CD14-positive monocyte (primary cell): ENCODE measurements at regions not wholly inside any gene's neighbourhood (a gene's known extent, or its start where the extent isn't known, plus 50 kb on each side); places are given as distances from the start of the nearest gene placed in this dataset.
A peak's percentile ranks its signal among the peaks of the same experiment; 100 is the strongest.

Source experiments
- DNase-seq, 3 donors: peaks; one replicate each; pipeline ENCODE4 v3.0.0-alpha.2; 2011 to 2022
- H2AFZ ChIP-seq: 2 replicates; pipeline ENCODE4 v1.6.0; 2012; ENCODE audit warnings: mild to moderate bottlenecking, low read depth, low read length, inconsistent platforms; ENCODE audit not compliant: insufficient read depth, poor library complexity, severe bottlenecking
- H3K27ac ChIP-seq, 2 donors: 1 replicate in 1 of 2; 2 replicates in 1 of 2; pipeline ENCODE4 v1.5.1; 2012 to 2013; ENCODE audit warnings: low read length in 2 of 2, control low read depth in 1 of 2, inconsistent platforms in 1 of 2, low read depth in 1 of 2, mild to moderate bottlenecking in 1 of 2
- H3K27me3 ChIP-seq, 2 donors: one replicate each; pipeline versions ENCODE4 v1.6.0 to v1.6.1; 2011 to 2013; ENCODE audit warnings: low read length in 2 of 2; ENCODE audit not compliant: control insufficient read depth in 2 of 2, insufficient read depth in 2 of 2
- H3K36me3 ChIP-seq, 2 donors: replicated peaks in 1 of 2; 1 replicate in 1 of 2; 2 replicates in 1 of 2; pipeline versions ENCODE4 v1.5.1 to v1.6.1; 2012 to 2013; ENCODE audit warnings: low read length in 2 of 2, control low read depth in 1 of 2, inconsistent platforms in 1 of 2, mild to moderate bottlenecking in 1 of 2; ENCODE audit not compliant: insufficient read depth in 2 of 2, control insufficient read depth in 1 of 2
- H3K4me1 ChIP-seq, 2 donors: 1 replicate in 1 of 2; 2 replicates in 1 of 2; pipeline versions ENCODE4 v1.5.1 to v1.6.1; 2012 to 2013; ENCODE audit warnings: low read length in 2 of 2, control low read depth in 1 of 2, inconsistent platforms in 1 of 2, mild to moderate bottlenecking in 1 of 2, moderate library complexity in 1 of 2; ENCODE audit not compliant: insufficient read depth in 2 of 2, control insufficient read depth in 1 of 2
- H3K4me2 ChIP-seq: replicated peaks from 2 replicates; pipeline ENCODE3; 2012; ENCODE audit warnings: low read length, moderate library complexity, mild to moderate bottlenecking; ENCODE audit not compliant: poor library complexity, severe bottlenecking; ENCODE audit errors: extremely low read depth
- H3K4me3 ChIP-seq, 3 experiments: fragments of 200-600 bp in 1 of 3; sonication (generic) in 1 of 3; replicated peaks in 1 of 3; 1 replicate in 2 of 3; 2 replicates in 1 of 3; pipeline ENCODE4 v1.5.1; 2011 to 2013; ENCODE audit warnings: low read length in 3 of 3, mild to moderate bottlenecking in 3 of 3, control low read depth in 2 of 3, low read depth in 2 of 3, inconsistent platforms in 1 of 3, moderate library complexity in 1 of 3
- H3K79me2 ChIP-seq: 2 replicates; pipeline ENCODE4 v1.6.0; 2012; ENCODE audit warnings: mild to moderate bottlenecking, control low read depth, inconsistent platforms, low read length, moderate library complexity; ENCODE audit not compliant: insufficient read depth
- H3K9ac ChIP-seq: 2 replicates; pipeline ENCODE4 v1.6.0; 2017; ENCODE audit warnings: low read length, mild to moderate bottlenecking; ENCODE audit not compliant: insufficient read depth, poor library complexity, severe bottlenecking
- H3K9me3 ChIP-seq, 2 donors: replicated peaks in 1 of 2; 1 replicate in 1 of 2; 2 replicates in 1 of 2; pipeline versions ENCODE4 v1.5.1 to v1.6.1; 2012 to 2013; ENCODE audit warnings: low read length in 2 of 2, control low read depth in 1 of 2; ENCODE audit not compliant: control insufficient read depth in 1 of 2, insufficient read depth in 1 of 2
- H4K20me1 ChIP-seq: 2 replicates; pipeline ENCODE4 v1.6.0; 2012; ENCODE audit warnings: mild to moderate bottlenecking, low read length, control low read depth, moderate library complexity; ENCODE audit not compliant: insufficient read depth
- H3K27ac Mint-ChIP-seq, 7 donors: one replicate each; pipeline ENCODE4 v1.8.0; 2020; ENCODE audit warnings: mild to moderate bottlenecking in 7 of 7, mixed read lengths in 7 of 7, moderate library complexity in 6 of 7, inconsistent platforms in 2 of 7
- H3K27me3 Mint-ChIP-seq, 3 donors: one replicate each; pipeline ENCODE4 v1.8.0; 2021 to 2022; ENCODE audit warnings: low read depth in 3 of 3, mild to moderate bottlenecking in 3 of 3, mixed read lengths in 3 of 3, moderate library complexity in 3 of 3, inconsistent platforms in 1 of 3
- H3K36me3 Mint-ChIP-seq, 2 donors: one replicate each; pipeline ENCODE4 v1.8.0; 2020; ENCODE audit warnings: mixed read lengths in 2 of 2, inconsistent platforms in 1 of 2, mild to moderate bottlenecking in 1 of 2
- H3K4me1 Mint-ChIP-seq: one replicate; pipeline ENCODE4 v1.8.0; 2020; ENCODE audit warnings: mild to moderate bottlenecking, mixed read lengths
- H3K4me3 Mint-ChIP-seq, 2 donors: one replicate each; pipeline ENCODE4 v1.8.0; 2020; ENCODE audit warnings: mild to moderate bottlenecking in 2 of 2, mixed read lengths in 2 of 2, moderate library complexity in 1 of 2
- H3K9me3 Mint-ChIP-seq, 7 donors: one replicate each; pipeline ENCODE4 v1.8.0; 2020 to 2022; ENCODE audit warnings: mixed read lengths in 7 of 7, mild to moderate bottlenecking in 6 of 7, moderate library complexity in 6 of 7, inconsistent platforms in 2 of 7
- CTCF ChIP-seq: fragments of 200-600 bp; IDR thresholded peaks from one replicate; pipeline ENCODE4 v1.8.0; 2022; ENCODE audit warnings: antibody characterized with exemption, mild to moderate bottlenecking
- WGBS: methylation state at CpG from one replicate; pipeline ENCODE4 v1.1.5; 2013; ENCODE audit warnings: missing lambda C conversion rate; ENCODE audit not compliant: insufficient coverage; 5-methylcytosine and 5-hydroxymethylcytosine counted together
- intact Hi-C, 2 donors: fragments of 100-400 bp; cut with micrococcal nuclease; formaldehyde crosslinking; loops; one replicate each; pipeline versions ENCODE4 v1.15.0 to v1.15.1; 2023

DNA sequence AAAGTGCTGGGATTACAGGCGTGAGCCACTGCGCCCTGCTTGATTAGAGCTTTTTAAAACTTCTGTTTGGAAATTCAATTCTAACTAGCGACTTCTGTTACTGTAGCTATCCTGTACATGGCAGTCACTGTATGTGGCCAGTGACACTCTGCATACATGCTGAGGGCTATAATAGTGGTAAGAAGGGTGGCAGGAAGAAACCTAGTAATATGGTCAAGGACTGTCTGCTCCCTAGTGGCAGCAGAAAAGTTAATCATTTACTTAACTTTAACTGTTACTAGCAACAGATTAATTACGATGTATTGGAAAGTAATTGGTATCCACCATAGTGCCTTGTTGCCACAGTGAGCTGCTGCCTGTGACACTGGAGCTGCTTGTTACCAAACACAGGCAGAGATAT lies 149.0 kb downstream of the KITLG start:
- H3K4me3 Mint-ChIP-seq, result no peak overlapping the region
- 94% methylated on average over 4 of the region's 4 CpGs for WGBS
- H2AFZ ChIP-seq, result no peak overlapping the region
- intact Hi-C loops, result no loop called here
- no peaks in the 10 kb centered on the region for H3K79me2 ChIP-seq
- H3K4me3 ChIP-seq, result no peak overlapping the region
- H3K9ac ChIP-seq, result no peak overlapping the region
- no peaks in the 10 kb centered on the region for H4K20me1 ChIP-seq
- H3K27me3 ChIP-seq, result no peaks in the 10 kb centered on the region
- no peak for TF ChIP-seq CTCF
- peaks cover 0 to 7% of the 10 kb centered on the region in 2 donors for H3K9me3 ChIP-seq
- H3K4me2 ChIP-seq, result no peak overlapping the region
- peaks cover 35% of the 10 kb centered on the region for H3K4me1 Mint-ChIP-seq
- DNase-seq, result no peak
- peaks cover 0 to 2% (median 0%) of the 10 kb centered on the region in 3 donors for H3K27me3 Mint-ChIP-seq
- no peak overlapping the region for H3K27ac ChIP-seq
- peaks cover 0 to 13% (median 8%) of the 10 kb centered on the region in 7 donors for H3K9me3 Mint-ChIP-seq
- H3K36me3 ChIP-seq, result no peaks in the 10 kb centered on the region
- peaks cover 35 to 40% of the 10 kb centered on the region in 2 donors for H3K4me1 ChIP-seq
- H3K27ac Mint-ChIP-seq, result no peak overlapping the region
- H3K36me3 Mint-ChIP-seq, result peaks cover 0 to 3% of the 10 kb centered on the region in 2 donors

DNA sequence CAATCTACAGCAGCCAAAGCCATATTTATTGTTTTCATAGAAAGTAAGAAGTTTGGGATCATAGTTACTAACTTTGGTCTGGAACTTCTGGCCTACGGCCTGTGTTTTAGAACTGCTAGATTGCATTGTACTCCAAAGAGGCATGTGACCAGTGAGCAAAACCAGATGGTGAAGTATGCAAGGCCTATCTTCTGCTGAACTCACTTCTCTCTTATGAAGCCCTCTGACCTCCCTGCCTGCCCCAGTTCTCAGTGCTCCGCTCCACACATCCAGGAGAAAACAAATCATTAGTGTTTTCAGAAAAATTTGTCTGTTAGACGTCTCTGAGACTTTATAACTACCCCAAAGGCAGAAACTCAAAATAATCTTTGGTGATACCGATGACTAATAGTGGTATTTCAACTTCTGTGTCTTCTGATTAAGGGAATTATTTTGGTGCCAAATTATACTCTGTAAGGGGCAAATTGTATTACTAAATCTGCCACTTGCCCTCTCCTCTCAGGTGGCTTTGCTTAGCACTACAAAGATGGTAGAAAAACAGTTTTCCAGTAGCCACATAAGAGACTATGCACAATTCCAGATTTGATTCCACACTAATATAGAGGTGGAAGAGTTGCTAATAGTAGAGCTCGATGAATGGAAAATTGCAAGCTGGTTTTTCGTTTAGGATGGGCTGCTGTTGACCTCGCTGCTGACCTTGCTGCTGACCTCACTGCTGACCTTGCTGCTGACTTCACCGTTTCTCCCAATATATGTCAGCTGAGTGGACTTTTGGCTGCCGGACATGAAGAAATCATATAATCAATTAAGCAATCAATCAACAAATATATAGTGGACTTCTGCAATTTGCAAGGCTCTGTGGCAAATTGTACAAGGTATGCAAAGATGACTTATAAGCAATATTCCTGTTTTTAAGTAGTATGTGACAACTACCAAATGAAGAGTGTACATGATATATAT lies 147.5 kb downstream of the KITLG start:
- H2AFZ ChIP-seq, result peak overlapping the region; percentile 12
- 21% methylated on average over 2 of the region's 9 CpGs for WGBS
- intact Hi-C loops, result no loop called here

More for the DNA sequence above, 147.5 kb downstream of the KITLG start:
- Histone ChIP-seq H3K36me3 (no peaks in the 10 kb centered on the region), H3K4me1 (peaks cover 44 to 54% of the 10 kb centered on the region in 2 donors), H3K27me3 (no peaks in the 10 kb centered on the region), H3K4me2 (no peak overlapping the region), H3K9me3 (peaks cover 0 to 14% of the 10 kb centered on the region in 2 donors), H4K20me1 (no peaks in the 10 kb centered on the region), H3K79me2 (no peaks in the 10 kb centered on the region), H3K9ac (no peak overlapping the region), H3K27ac (peak overlapping the region; percentile 12 to 76), H3K4me3 (no peak overlapping the region)
- Mint-ChIP-seq H3K4me1 (peaks cover 49% of the 10 kb centered on the region), H3K4me3 (no peak overlapping the region), H3K27me3 (no peaks in the 10 kb centered on the region), H3K9me3 (peaks cover 9 to 15% (median 11%) of the 10 kb centered on the region in 7 donors), H3K36me3 (peaks cover 0 to 6% of the 10 kb centered on the region in 2 donors), H3K27ac (peak overlapping the region; percentile 21 to 88 (median 44))
- DNase-seq, result peak in 2 of 3 donors; percentile 4 to 17
- no peak for TF ChIP-seq CTCF
